GM12878 (cell line): ENCODE measurements at regions not wholly inside any gene's neighbourhood (a gene's known extent, or its start where the extent isn't known, plus 50 kb on each side); places are given as distances from the start of the nearest gene placed in this dataset.

ENCODE experiments used
- ATAC-seq: fragments of 200-7000 bp; cut with Tn5 transposase; 3 replicates; pipeline ENCODE4 v1.9.1; 2020; ENCODE audit warnings: mild to moderate bottlenecking, moderate library complexity
- BruUV-seq: library from RNA; stranded (reverse); fragments of 400-500 nt; replicated peaks from 2 replicates; lab custom pipeline; 2021; lab: Mats Ljungman, UMichigan
- CTCF ChIA-PET: fragments of 300-600 bp; sonication (Branson Sonifier 250); formaldehyde crosslinking; extraction: SDS; loops from one replicate; lab custom pipeline; 2021; ENCODE audit warnings: inconsistent platforms; lab: Yijun Ruan, JAX
- POLR2A ChIA-PET: fragments of 350-600 bp; formaldehyde crosslinking; extraction: SDS; loops from one replicate; lab custom pipeline; 2021; ENCODE audit warnings: inconsistent platforms; lab: Charles Lee
- RAD21 ChIA-PET: fragments of 300-600 bp; sonication (Branson Sonifier 250); formaldehyde crosslinking; loops from one replicate; lab custom pipeline; 2023; ENCODE audit warnings: antibody characterized with exemption; ENCODE audit not compliant: unreplicated experiment; lab: Charles Lee
- SMC1A ChIA-PET: fragments of 300-600 bp; sonication (Branson Sonifier 250); formaldehyde crosslinking; loops from one replicate; lab custom pipeline; 2023; ENCODE audit not compliant: unreplicated experiment, uncharacterized antibody; lab: Charles Lee
- DNase-seq: peaks from one replicate; pipeline ENCODE4 v3.0.0-alpha.2; 2011; ENCODE audit warnings: low read depth, low spot score
- FAIRE-seq: peaks from 3 replicates; lab custom pipeline; 2011; peaks lifted over from hg19 to GRCh38; lab: Jason Lieb, UNC
- H2AFZ ChIP-seq: 2 replicates; pipeline ENCODE4 v1.6.0; 2011; ENCODE audit warnings: low read depth, low read length, control low read depth; ENCODE audit not compliant: control insufficient read depth
- H3K27ac ChIP-seq: 2 replicates; pipeline ENCODE4 v1.5.1; 2011; ENCODE audit warnings: control low read depth; ENCODE audit not compliant: control insufficient read depth, insufficient read depth
- H3K27me3 ChIP-seq, 2 experiments: replicated peaks in 1 of 2; 2 replicates each; pipeline versions ENCODE4 v1.6.0 to v1.6.1; 2011; ENCODE audit warnings: low read length in 1 of 2; ENCODE audit not compliant: control insufficient read depth in 2 of 2, insufficient read depth in 2 of 2
- H3K36me3 ChIP-seq, 2 experiments: 2 replicates each; pipeline ENCODE4 v1.5.1; 2011; ENCODE audit warnings: low read length in 1 of 2; ENCODE audit not compliant: control insufficient read depth in 2 of 2, insufficient read depth in 2 of 2
- H3K4me1 ChIP-seq: 2 replicates; pipeline ENCODE4 v1.6.1; 2011; ENCODE audit warnings: mild to moderate bottlenecking, low read length, moderate library complexity, mixed read lengths; ENCODE audit not compliant: control insufficient read depth, insufficient read depth
- H3K4me2 ChIP-seq: 2 replicates; pipeline ENCODE4 v1.6.0; 2011; ENCODE audit warnings: control low read depth; ENCODE audit not compliant: control insufficient read depth, insufficient read depth
- H3K4me3 ChIP-seq: fragments of 200-600 bp; sonication (generic); 2 replicates; pipeline ENCODE4 v1.5.1; 2016
- H3K79me2 ChIP-seq: 2 replicates; pipeline ENCODE4 v1.6.0; 2011; ENCODE audit warnings: low read length; ENCODE audit not compliant: control insufficient read depth, insufficient read depth
- H3K9ac ChIP-seq: 2 replicates; pipeline ENCODE4 v1.8.0; 2011; ENCODE audit warnings: low read length, control low read depth, mixed read lengths; ENCODE audit not compliant: control insufficient read depth, insufficient read depth
- H3K9me3 ChIP-seq: replicated peaks from 3 replicates; pipeline ENCODE4 v1.5.1; 2011; ENCODE audit warnings: mild to moderate bottlenecking, low read length; ENCODE audit not compliant: control insufficient read depth, insufficient read depth
- H4K20me1 ChIP-seq: 2 replicates; pipeline ENCODE4 v1.6.0; 2011; ENCODE audit not compliant: control insufficient read depth, insufficient read depth
- MEF2B ChIP-seq: fragments of 450-650 bp; IDR thresholded peaks from 2 replicates; pipeline ENCODE4 v1.6.1; 2018; ENCODE audit warnings: mild to moderate bottlenecking, moderate library complexity; ENCODE audit not compliant: partially characterized antibody, poor library complexity, severe bottlenecking
- MXI1 ChIP-seq: fragments of 150-350 bp; IDR thresholded peaks from 2 replicates; pipeline ENCODE4 v1.6.1; 2011; ENCODE audit warnings: low read depth, mild to moderate bottlenecking, inconsistent platforms, low read length, improper control_type of control experiment
- PRDM15 ChIP-seq: fragments of 450-650 bp; formaldehyde crosslinking; IDR thresholded peaks from 2 replicates; pipeline ENCODE4 v1.4.0; 2020; ENCODE audit warnings: mild to moderate bottlenecking, moderate library complexity
- ZNF24 ChIP-seq: fragments of 450-650 bp; IDR thresholded peaks from 2 replicates; pipeline ENCODE4 v1.6.1; 2017; ENCODE audit warnings: antibody characterized with exemption, mild to moderate bottlenecking
- WGBS: methylation state at CpG from one replicate; pipeline ENCODE4 v1.1.6; 2016; ENCODE audit warnings: low lambda C conversion rate; ENCODE audit not compliant: insufficient replicate concordance, insufficient coverage; ENCODE audit errors: missing lambda C conversion rate; 5-methylcytosine and 5-hydroxymethylcytosine counted together
- in situ Hi-C: fragments of 300-500 bp; cut with MboI; formaldehyde crosslinking; loops from 9 replicates; pipeline ENCODE4 v1.14.3; 2018; ENCODE audit warnings: mixed read lengths
- intact Hi-C: fragments of 100-400 bp; cut with micrococcal nuclease; formaldehyde crosslinking; loops from one replicate; pipeline ENCODE4 v1.14.2; 2022; ENCODE audit not compliant: unreplicated experiment

DNA sequence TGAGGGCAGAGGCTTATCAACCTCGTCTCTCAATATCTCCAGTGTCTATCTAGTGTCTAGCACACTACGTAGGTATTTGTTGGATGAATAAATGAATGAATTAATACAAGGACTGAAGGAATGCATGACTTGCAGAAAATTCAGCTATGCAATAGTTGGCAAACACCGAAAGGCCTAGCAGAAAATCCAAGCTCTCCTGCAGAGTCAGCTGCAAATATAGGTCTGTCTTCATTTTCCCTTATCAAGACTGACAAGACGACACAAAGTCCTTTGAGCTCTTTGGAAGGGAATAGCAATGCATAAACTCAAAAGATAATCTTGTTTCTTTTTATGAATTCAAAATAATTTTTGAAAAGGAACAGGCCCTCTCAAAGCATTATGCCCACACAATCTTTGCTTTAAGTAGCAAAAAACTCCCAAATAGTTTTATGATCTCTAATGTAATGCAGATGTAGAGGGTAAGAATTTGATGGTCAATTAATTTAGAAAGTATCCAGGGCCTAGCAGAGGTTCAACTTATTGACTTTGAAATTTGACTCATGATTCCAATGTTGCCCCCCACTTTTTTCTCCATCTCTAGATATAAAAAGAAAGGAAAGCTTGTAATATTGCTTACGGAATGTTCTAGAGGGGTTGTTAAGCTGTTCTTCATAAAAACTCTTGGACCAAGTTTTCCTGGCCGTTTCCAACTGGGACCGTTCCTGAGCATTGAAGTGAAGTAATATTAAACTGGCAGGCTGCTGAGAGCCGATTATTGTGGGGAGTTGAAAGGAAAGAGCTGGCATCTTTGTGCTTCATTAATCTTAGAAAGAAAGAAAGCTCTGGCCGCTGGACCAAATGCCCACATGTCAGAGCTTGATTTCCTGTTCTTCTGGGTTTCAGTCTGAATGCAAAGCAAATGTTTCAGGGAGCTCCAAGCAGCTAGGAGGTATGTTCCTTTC lies 227.3 kb downstream of the HS3ST3A1 start:
- ChIA-PET SMC1A (interaction anchor here (0.6 to 2.0 kb wide), 7 partner anchors 10 to 147 kb away, joined by 3 to 5 read pairs (median 4); no protein-coding TSS in a partner anchor), RAD21 (no interaction called here), CTCF (interaction anchor here (0.6 to 0.9 kb wide), 2 partner anchors 222 to 1713 kb away, joined by 3 to 4 read pairs; no protein-coding TSS in a partner anchor), POLR2A (interaction anchor here (1.5 kb wide), 1 partner anchor 12 kb away, joined by 4 read pairs; no protein-coding TSS in a partner anchor)
- Histone ChIP-seq H3K36me3 (no peaks in the 10 kb centered on the region), H3K79me2 (no peaks in the 10 kb centered on the region), H3K9ac (no peak overlapping the region), H3K9me3 (no peaks in the 10 kb centered on the region), H3K4me3 (no peak overlapping the region), H3K27me3 (no peaks in the 10 kb centered on the region), H3K4me2 (no peak overlapping the region), H3K27ac (no peak overlapping the region), H4K20me1 (no peaks in the 10 kb centered on the region), H2AFZ (no peak overlapping the region), H3K4me1 (no peaks in the 10 kb centered on the region)
- in situ Hi-C loops: no loop called here
- no peak for TF ChIP-seq ZNF24
- no peak for TF ChIP-seq MEF2B
- TF ChIP-seq PRDM15 (CRISPR knock-in tag): no peak
- TF ChIP-seq MXI1: no peak
- DNase-seq (no peak), ATAC-seq (no peak), FAIRE-seq (no peak)
- intact Hi-C loops: no loop called here
- 24% methylated on average over 9 of the region's 9 CpGs for WGBS
- no TSS peak for BruUV-seq
